ENCODE measurements at regions not wholly inside any gene's neighbourhood (a gene's known extent, or its start where the extent isn't known, plus 50 kb on each side); places are given as distances from the start of the nearest gene placed in this dataset.

- Histone ChIP-seq H3K9me3 (ENCODE audit: control insufficient read depth, insufficient read depth, low read length) (no peaks in the 10 kb centered on the region), H2BK20ac (ENCODE audit: low read depth, low read length) (no peak overlapping the region), H2AK9ac (replicated peaks; ENCODE audit: low read depth, low read length, poor library complexity) (no peak overlapping the region), H2BK15ac (ENCODE audit: low read depth, low read length) (no peak overlapping the region), H3K9ac (ENCODE audit: low read depth, low read length) (no peak overlapping the region), H4K91ac (ENCODE audit: insufficient read depth, low read depth, low read length) (no peak overlapping the region), H2BK120ac (ENCODE audit: low read depth, low read length) (no peak overlapping the region), H3K9me1 (ENCODE audit: insufficient read depth, low read length) (no peaks in the 10 kb centered on the region), H2BK5ac (ENCODE audit: low read depth, low read length, poor library complexity, severe bottlenecking) (no peak overlapping the region), H2AK5ac (ENCODE audit: low read depth, low read length) (no peak overlapping the region), H4K8ac (ENCODE audit: low read depth in 2 of 2, low read length in 2 of 2) (no peak overlapping the region), H4K20me1 (ENCODE audit: insufficient read depth, low read length) (no peaks in the 10 kb centered on the region), H3K27me3 (ENCODE audit: control insufficient read depth, insufficient read depth, low read length) (no peaks in the 10 kb centered on the region; the same call in 1 of the 2 replicates), H3K4me1 (ENCODE audit: control insufficient read depth, insufficient read depth, low read length) (no peaks in the 10 kb centered on the region), H3K36me3 (ENCODE audit: control insufficient read depth, insufficient read depth, low read length) (no peaks in the 10 kb centered on the region), H3K14ac (replicated peaks; ENCODE audit: low read depth, low read length) (no peak overlapping the region), H3K79me1 (ENCODE audit: low read depth in 1 of 2, low read length in 2 of 2) (no peaks in the 10 kb centered on the region), H4K5ac (ENCODE audit: low read depth, low read length) (no peak overlapping the region), H3K4me2 (ENCODE audit: low read depth, low read length) (no peak overlapping the region), H3K23ac (ENCODE audit: low read depth, low read length) (no peak overlapping the region), H3K4ac (ENCODE audit: low read depth, low read length) (no peak overlapping the region), H3K18ac (ENCODE audit: low read depth, low read length) (no peak overlapping the region), H3K27ac (ENCODE audit: insufficient read depth, low read length) (no peak overlapping the region), H3K4me3 (ENCODE audit: insufficient read depth, low read depth, low read length) (no peak overlapping the region), H2AFZ (replicated peaks; ENCODE audit: low read length, poor library complexity) (no peak overlapping the region), H3K56ac (ENCODE audit: extremely low read depth, insufficient read depth, low read length) (no peak overlapping the region)
- no peak for ATAC-seq (ENCODE audit: low read depth)
- in situ Hi-C loops (cut with MboI; ENCODE audit: low sequenced_read_pairs), result loop anchor here (10.0 kb wide), 1 partner anchor 923 kb away; no protein-coding TSS in a partner anchor
- dilution Hi-C loops (cut with HindIII; ENCODE audit: low sequenced_read_pairs, unreplicated experiment), result no loop called here
- BruUV-seq (replicated peaks), result no TSS peak
- intact Hi-C loops (cut with micrococcal nuclease), result loop anchor here (5.0 kb wide), 1 partner anchor 656 kb away; no protein-coding TSS in a partner anchor
- no peak for DNase-seq
- no CpG with 5 or more reads among the region's 6 CpGs for WGBS, 2 experiments (ENCODE audit: extremely low coverage in 2 of 2, insufficient read length in 1 of 2)
- ChIA-PET CTCF (no interaction called here), POLR2A (ENCODE audit: unreplicated experiment) (no interaction called here)
- TF ChIP-seq USF2 (IDR thresholded peaks at IDR 0.05; ENCODE audit: low read depth, low read length) (no peak), SMC3 (IDR thresholded peaks at IDR 0.05; ENCODE audit: low read depth, low read length) (no peak), RAD21 (IDR thresholded peaks at IDR 0.05; ENCODE audit: low read length) (no peak), NFE2L2 (IDR thresholded peaks at IDR 0.05; ENCODE audit: low read depth, low read length) (no peak), CTCF (conservative IDR thresholded peaks at IDR 0.05; ENCODE audit: low read depth, low read length) (no peak), MAFK (IDR thresholded peaks at IDR 0.05; ENCODE audit: low read depth, low read length) (no peak), POLR2A (IDR thresholded peaks at IDR 0.05; ENCODE audit: low read depth, low read length) (no peak), CEBPB (IDR thresholded peaks at IDR 0.05; ENCODE audit: low read depth, low read length) (no peak), FOS (IDR thresholded peaks at IDR 0.05; ENCODE audit: low read depth, low read length) (no peak), CHD1 (IDR thresholded peaks at IDR 0.05; ENCODE audit: low read depth, low read length) (no peak), ELK1 (IDR thresholded peaks at IDR 0.05; ENCODE audit: borderline replicate concordance, low read depth, low read length) (no peak), MAZ (IDR thresholded peaks at IDR 0.05; ENCODE audit: borderline replicate concordance, low read depth, low read length) (no peak), RCOR1 (IDR thresholded peaks at IDR 0.05; ENCODE audit: insufficient replicate concordance, low read length) (no peak), MXI1 (IDR thresholded peaks at IDR 0.05; ENCODE audit: borderline replicate concordance, low read depth, low read length) (no peak), BHLHE40 (IDR thresholded peaks at IDR 0.05; ENCODE audit: low read depth, low read length) (no peak), RFX5 (IDR thresholded peaks at IDR 0.05; ENCODE audit: low read depth, low read length) (no peak)
These were observed 52.4 kb upstream of the PAX7 start for GRCh38 chr1:18578271-18578670.
